Muscle layer of colon (tissue), 2 donors: ENCODE measurements at regions not wholly inside any gene's neighbourhood (a gene's known extent, or its start where the extent isn't known, plus 50 kb on each side); places are given as distances from the start of the nearest gene placed in this dataset.

Experiments
- H3K27ac ChIP-seq: one replicate; pipeline ENCODE4 v1.7.0; 2013; ENCODE audit warnings: low read depth, mild to moderate bottlenecking, low read length, moderate library complexity
- H3K27me3 ChIP-seq, 2 donors: one replicate each; pipeline ENCODE4 v1.7.0; 2013; ENCODE audit warnings: low read length in 2 of 2, mild to moderate bottlenecking in 2 of 2; ENCODE audit not compliant: insufficient read depth in 2 of 2, control insufficient read depth in 1 of 2
- H3K36me3 ChIP-seq: one replicate; pipeline ENCODE4 v1.7.0; 2013; ENCODE audit warnings: mild to moderate bottlenecking, low read length; ENCODE audit not compliant: insufficient read depth
- H3K4me1 ChIP-seq: one replicate; pipeline ENCODE4 v1.7.0; 2013; ENCODE audit warnings: mild to moderate bottlenecking, low read length; ENCODE audit not compliant: insufficient read depth
- H3K4me3 ChIP-seq, 2 donors: one replicate each; pipeline ENCODE4 v1.7.0; 2013; ENCODE audit warnings: low read length in 2 of 2, low read depth in 1 of 2, mild to moderate bottlenecking in 1 of 2, moderate library complexity in 1 of 2
- H3K9ac ChIP-seq: one replicate; pipeline ENCODE4 v1.7.0; 2013; ENCODE audit warnings: low read length
- H3K9me3 ChIP-seq: one replicate; pipeline ENCODE4 v1.7.0; 2013; ENCODE audit warnings: mild to moderate bottlenecking, low read length
- donor health status: abdominal sarcoma.
- donor health status: Adenocarcinoma of cecum.

DNA sequence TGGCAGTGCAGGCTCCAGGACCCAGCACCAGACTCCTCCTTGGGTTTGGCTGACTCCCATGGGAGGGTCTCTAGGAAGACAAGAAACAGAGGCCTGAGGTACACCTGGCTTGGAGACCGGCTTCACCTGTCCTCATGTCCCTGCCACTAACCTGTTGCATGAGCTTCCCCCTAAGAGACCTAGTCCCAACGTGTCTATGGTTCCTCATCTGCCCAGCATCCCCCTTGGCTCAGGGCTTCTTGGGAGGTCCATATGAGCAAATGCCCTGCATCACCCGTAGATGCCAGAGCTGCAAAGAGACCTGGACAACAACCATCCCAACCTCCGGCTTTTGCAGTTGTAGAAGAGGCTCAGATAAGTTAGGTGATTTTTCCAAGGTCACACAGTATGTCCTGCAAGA lies 123.5 kb downstream of the BUD13 start:
- no peaks in the 10 kb centered on the region for H3K27me3 ChIP-seq
- no peaks in the 10 kb centered on the region for H3K4me1 ChIP-seq
- no peaks in the 10 kb centered on the region for H3K36me3 ChIP-seq
- H3K27ac ChIP-seq, result no peak overlapping the region
- H3K4me3 ChIP-seq, result no peak overlapping the region
- H3K9me3 ChIP-seq, result no peaks in the 10 kb centered on the region
- H3K9ac ChIP-seq, result no peak overlapping the region

DNA sequence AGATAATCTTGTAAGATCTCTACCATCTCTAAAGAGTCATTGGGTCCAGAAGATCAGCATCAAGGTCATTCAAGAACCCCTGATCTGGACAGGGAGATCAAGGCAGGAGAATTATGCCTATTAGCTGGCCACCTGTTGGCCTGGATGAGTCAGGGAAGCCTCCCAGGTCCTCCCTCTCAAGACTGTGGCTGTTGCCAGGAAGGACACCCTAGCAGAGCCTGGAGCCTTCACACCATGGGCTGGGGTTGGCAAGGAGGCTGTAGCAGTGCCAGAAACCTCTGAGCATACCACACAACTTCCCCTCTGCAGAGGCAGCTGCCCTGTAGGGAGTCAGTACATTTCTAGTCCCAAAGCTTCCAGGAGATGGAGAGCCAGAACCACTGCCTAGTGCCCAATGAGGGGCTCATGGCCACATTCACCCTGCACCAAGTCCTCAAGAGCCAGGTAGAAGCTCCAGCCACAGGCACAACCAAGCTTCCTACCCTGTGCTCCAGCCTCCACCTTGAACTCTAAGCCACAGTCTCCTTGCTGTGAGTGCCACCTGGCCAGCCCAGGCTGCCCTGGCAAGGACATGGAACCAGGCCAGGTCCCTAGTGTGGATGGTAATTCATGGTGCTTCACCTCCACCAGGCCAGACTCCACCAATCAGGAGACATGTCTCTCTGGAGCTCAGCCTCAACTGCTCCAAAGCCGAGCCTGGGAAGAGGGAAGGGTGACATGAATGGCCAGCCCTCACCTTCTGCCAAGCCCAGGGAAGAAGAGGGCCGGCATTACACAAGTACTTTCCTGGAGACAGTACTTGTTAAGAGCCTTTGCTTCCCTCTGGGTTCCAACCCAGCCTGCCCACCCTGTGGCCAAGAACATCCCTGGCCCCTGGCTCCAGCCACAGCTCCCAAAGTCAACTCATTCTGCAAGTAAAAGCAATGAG lies 124.3 kb downstream of the BUD13 start:
- H3K27ac ChIP-seq, result no peak overlapping the region
- no peaks in the 10 kb centered on the region for H3K9me3 ChIP-seq
- H3K27me3 ChIP-seq, result no peaks in the 10 kb centered on the region
- H3K9ac ChIP-seq, result no peak overlapping the region
- no peaks in the 10 kb centered on the region for H3K36me3 ChIP-seq
- no peak overlapping the region for H3K4me3 ChIP-seq
- no peaks in the 10 kb centered on the region for H3K4me1 ChIP-seq

DNA sequence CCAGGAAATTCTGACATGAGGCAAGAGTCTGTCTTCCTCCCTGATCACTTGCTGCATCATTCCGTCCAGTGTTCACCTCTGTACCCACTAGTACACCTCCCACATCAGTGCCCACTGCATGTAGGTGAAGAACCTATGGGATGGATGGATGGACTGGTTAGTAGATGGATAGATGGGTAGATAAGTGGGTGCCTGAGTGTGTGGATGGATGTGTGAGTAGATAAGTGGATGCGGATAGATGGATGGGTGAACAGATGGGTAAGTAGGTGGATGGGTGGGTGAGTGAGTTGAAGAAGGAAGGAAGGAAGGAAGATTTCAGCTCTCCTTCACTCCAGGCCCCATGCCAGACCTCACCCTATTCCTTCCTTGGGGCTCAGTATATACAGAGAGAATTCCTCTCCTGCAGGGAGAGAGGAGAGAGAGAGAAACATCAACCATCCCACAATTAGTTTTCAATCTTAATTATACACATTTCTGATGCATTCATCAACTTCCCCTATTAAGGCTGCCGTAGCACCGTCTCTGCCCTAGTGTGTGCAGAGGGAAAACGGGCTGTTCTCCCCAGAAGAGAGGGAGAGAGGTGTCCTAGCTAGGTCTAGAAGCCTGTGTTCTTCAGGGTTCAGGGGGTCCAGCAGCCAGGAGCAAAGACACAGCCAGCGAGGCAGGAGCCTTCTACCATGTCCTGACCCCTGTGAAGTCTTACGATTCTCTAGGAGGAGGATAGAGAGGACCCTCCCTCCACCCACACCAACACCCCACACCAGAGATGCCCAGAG lies 125.3 kb downstream of the BUD13 start:
- H3K36me3 ChIP-seq, result no peaks in the 10 kb centered on the region
- no peak overlapping the region for H3K4me3 ChIP-seq
- H3K27me3 ChIP-seq, result no peaks in the 10 kb centered on the region
- no peak overlapping the region for H3K27ac ChIP-seq
- H3K4me1 ChIP-seq, result no peaks in the 10 kb centered on the region
- H3K9me3 ChIP-seq, result no peaks in the 10 kb centered on the region
- H3K9ac ChIP-seq, result no peak overlapping the region

DNA sequence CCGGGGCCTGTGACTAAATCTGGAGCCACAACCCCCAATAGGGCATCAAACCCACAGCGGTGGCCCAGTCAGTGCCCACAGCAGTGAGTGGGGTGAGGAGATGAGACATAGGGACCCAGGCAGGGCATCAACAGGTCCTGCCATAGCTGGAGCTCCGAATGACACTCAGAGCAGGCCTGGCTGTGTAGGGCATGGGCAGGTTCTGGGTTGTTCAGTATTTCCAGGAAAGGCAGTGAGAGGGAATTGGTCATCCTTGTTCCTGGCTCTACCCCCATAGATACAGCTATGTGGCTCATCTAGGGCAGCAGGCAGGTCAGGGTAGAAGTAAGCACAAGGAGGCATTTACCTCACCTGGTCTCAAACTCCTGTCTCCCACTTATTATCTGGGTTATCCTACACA lies 126.6 kb downstream of the BUD13 start:
- no peaks in the 10 kb centered on the region for H3K4me1 ChIP-seq
- no peaks in the 10 kb centered on the region for H3K27me3 ChIP-seq
- no peaks in the 10 kb centered on the region for H3K9me3 ChIP-seq
- H3K4me3 ChIP-seq, result no peak overlapping the region
- H3K36me3 ChIP-seq, result no peaks in the 10 kb centered on the region
- no peak overlapping the region for H3K27ac ChIP-seq
- H3K9ac ChIP-seq, result no peak overlapping the region

DNA sequence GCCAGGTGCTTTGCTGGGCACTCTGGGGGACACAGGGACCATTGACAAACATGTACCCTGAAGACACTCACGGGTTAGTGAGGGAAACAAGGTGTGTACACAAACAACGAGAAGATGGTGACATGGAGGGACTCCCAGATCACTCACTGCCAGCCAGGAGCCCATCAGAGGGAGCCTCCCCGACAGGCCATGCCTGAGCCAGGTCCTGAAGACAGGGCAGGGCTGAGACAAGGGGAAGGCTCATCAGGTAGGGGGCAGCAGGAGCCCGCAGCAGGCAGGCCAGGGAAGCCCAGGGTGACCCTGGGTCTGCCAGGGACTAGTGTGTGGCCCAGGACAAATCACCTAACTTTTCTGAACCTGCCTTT lies 127.9 kb downstream of the BUD13 start:
- no peaks in the 10 kb centered on the region for H3K36me3 ChIP-seq
- no peaks in the 10 kb centered on the region for H3K27me3 ChIP-seq
- H3K4me1 ChIP-seq, result no peaks in the 10 kb centered on the region
- H3K9ac ChIP-seq, result no peak overlapping the region
- H3K27ac ChIP-seq, result no peak overlapping the region
- no peak overlapping the region for H3K4me3 ChIP-seq
- no peaks in the 10 kb centered on the region for H3K9me3 ChIP-seq

DNA sequence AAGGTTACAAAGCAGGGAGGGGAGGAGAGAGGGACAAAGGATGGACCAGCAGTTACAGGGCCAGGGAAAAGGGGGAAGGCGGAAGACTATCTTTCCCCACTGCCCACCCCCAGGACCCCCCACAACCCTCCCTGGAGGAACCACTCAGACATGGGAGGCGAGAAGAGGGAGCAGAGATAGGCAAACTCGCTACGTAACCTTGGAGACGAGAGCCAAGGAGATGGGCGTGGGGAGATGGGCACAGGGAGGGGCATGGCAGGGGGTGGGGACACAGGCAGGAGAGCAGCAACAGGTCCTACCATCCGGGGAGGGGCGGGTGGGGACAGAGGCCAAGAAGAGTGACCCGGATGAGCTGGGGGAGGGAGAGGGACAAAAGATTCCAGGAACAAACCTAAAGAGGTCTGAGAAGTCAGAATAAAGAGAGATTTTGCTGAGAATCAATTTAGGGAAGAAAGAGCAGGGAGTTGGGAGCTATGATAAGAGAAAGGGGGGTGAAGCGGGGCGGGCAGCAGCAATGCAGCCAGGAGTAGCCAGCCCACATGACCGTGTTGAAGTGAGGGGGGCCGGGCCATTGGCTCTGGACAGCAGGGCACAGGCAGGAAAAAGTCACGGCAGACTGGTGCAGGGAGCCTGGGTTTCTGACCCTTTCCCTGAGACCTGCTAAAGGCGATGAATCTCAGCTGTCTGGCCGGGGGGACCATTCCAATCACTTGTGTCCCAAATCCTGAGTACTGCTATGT lies 128.4 kb downstream of the BUD13 start:
- Histone ChIP-seq H3K36me3 (no peaks in the 10 kb centered on the region), H3K4me3 (no peak overlapping the region), H3K27ac (no peak overlapping the region), H3K9ac (no peak overlapping the region), H3K4me1 (no peaks in the 10 kb centered on the region), H3K27me3 (no peaks in the 10 kb centered on the region), H3K9me3 (no peaks in the 10 kb centered on the region)

DNA sequence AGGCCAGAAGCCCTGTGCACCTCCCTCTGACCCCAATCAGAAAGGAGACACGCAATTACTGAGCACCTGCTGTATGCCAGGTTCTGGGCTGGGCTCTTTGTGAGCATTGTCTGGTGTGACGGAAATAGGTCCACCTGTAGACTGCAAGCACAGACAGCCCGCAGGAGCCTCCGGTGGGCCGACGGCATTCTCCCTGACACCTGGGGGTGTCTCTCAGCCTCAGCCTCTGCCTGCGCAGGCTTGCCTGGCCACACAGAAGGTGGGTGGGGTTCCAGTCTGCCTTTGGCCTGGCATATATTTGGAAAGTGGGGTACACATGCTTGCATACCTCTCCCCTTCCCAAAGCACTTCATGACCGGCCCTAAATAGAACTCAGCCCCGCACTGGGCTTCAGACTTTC lies 129.3 kb downstream of the BUD13 start:
- Histone ChIP-seq H3K4me3 (no peak overlapping the region), H3K9me3 (no peaks in the 10 kb centered on the region), H3K27me3 (no peaks in the 10 kb centered on the region), H3K9ac (no peak overlapping the region), H3K27ac (no peak overlapping the region), H3K4me1 (no peaks in the 10 kb centered on the region), H3K36me3 (no peaks in the 10 kb centered on the region)

DNA sequence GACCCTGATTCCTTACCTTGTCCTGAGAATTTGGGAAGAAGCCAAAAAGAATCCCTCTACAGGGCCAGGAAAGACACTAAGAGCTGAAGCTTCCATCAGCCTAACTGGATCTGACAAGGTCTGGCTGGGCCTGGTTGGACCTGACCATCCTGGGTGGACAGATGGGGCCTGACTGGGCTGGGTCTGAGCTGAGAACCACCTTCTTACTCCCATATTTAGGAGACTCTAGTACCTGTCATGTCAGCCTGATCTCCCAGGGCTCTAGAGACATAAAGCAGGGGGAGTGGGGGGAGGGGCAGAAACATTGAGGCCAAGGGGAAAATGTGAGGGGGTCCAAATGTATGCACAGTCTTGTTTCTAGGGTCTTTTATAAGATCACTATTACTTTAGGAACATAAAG lies 129.9 kb downstream of the BUD13 start:
- no peaks in the 10 kb centered on the region for H3K27me3 ChIP-seq
- H3K36me3 ChIP-seq, result no peaks in the 10 kb centered on the region
- no peaks in the 10 kb centered on the region for H3K9me3 ChIP-seq

DNA sequence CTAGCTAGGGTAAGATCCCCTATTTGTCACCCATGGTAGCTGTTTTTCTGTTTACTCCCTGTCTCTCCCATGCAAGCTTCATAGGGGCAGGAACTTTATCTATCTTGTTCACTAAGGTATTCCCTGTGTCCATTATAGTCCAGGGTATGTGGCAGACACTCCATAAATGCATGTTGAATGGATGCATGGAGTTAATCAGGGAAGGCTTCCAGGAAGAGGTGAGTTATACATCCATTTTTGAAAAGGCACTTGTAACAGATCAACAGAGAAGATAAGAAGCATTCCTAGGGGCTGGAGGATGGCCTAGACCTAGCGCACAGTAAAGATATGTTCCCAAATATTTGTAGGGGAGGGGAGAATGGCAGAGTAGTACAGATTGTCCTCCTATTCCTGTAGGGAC lies 130.3 kb downstream of the BUD13 start:
- H3K4me1 ChIP-seq, result no peaks in the 10 kb centered on the region
- H3K27ac ChIP-seq, result no peak overlapping the region
- H3K4me3 ChIP-seq, result no peak overlapping the region
- H3K9ac ChIP-seq, result no peak overlapping the region
- H3K36me3 ChIP-seq, result no peaks in the 10 kb centered on the region
- no peaks in the 10 kb centered on the region for H3K9me3 ChIP-seq
- H3K27me3 ChIP-seq, result no peaks in the 10 kb centered on the region

More for the DNA sequence above, 129.9 kb downstream of the BUD13 start:
- no peak overlapping the region for H3K9ac ChIP-seq
- H3K27ac ChIP-seq, result no peak overlapping the region
- no peak overlapping the region for H3K4me3 ChIP-seq
- H3K4me1 ChIP-seq, result no peaks in the 10 kb centered on the region

DNA sequence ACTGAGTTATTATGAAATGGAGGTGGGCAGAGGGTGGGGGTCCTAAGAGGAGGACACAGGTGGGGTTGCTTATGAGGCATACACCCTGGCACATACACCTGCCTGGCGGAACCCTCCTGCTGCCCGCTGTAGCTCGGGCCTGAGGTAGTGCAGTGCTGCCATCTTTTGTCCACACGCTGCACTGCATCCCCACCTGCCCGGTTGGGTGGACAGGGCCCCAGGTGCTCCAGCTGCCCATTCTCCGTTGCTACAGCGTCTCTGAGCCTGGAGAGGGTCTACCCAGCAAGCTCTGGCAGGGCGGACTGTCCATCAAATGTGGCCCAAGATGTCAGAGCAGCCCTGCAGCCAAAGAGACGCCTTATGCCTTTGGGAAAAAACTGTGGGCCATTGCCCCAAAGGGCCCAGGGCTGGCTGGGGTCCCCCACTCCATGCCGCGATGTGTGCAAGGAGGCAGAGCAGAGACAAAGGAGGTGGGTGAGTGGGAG lies 131.2 kb downstream of the BUD13 start:
- H3K4me1 ChIP-seq, result no peaks in the 10 kb centered on the region
- no peak overlapping the region for H3K9ac ChIP-seq
- no peaks in the 10 kb centered on the region for H3K36me3 ChIP-seq
- H3K9me3 ChIP-seq, result no peaks in the 10 kb centered on the region
- no peak overlapping the region for H3K4me3 ChIP-seq
- H3K27me3 ChIP-seq, result no peaks in the 10 kb centered on the region
- no peak overlapping the region for H3K27ac ChIP-seq

DNA sequence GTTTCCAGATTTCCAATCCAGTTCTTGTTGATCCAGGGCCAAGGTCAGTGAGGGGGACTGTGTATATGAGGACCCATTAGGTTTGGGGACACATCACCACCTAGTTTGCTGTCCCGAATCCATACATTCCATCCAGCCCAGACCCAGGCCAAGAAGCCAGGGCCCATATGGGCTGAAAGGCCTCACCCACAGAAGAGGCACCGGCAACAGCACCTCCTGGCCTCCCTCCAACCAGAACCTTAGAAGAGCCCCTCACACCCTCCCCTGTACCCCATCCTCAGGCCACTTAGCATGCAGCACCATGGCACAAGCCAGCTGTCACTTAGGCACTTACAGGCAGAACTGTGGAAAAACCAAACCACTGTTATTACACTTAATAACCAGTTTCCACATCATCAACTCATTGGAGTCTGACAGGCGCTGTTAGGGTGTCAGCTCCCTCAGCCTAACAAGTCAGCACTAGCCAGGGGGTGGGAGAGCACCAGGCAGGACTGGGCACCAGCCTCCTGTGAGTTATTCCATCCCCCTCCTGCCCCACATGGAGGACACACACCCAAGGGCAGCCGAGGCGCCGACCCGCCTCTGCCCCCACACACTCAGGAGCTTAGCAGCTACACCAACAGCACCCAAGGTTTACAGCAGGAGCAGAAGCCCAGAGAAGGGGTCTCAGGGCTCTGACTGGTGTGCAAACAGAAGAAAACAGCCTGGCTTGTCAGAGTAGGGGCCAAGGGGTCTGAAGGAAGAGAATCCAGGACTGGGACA lies 132.0 kb downstream of the BUD13 start:
- no peak overlapping the region for H3K9ac ChIP-seq
- no peaks in the 10 kb centered on the region for H3K27me3 ChIP-seq
- H3K27ac ChIP-seq, result no peak overlapping the region
- H3K9me3 ChIP-seq, result no peaks in the 10 kb centered on the region
- no peaks in the 10 kb centered on the region for H3K4me1 ChIP-seq
- H3K36me3 ChIP-seq, result no peaks in the 10 kb centered on the region
- no peak overlapping the region for H3K4me3 ChIP-seq
